NCI-H69 (cell line): ENCODE measurements at regions not wholly inside any gene's neighbourhood (a gene's known extent, or its start where the extent isn't known, plus 50 kb on each side); places are given as distances from the start of the nearest gene placed in this dataset.
"Not testable (repeated sequence)": the region's sequence is repeated elsewhere in the genome, so short reads cannot be mapped to it uniquely, and the experiment has no call there.

Experiments
- DNase-seq: peaks from one replicate; lab custom pipeline; 2025; lab: John Stamatoyannopoulos, UW

- no peak for DNase-seq
Observed at GRCh38 chrX:43225626-43226328, 430.3 kb upstream of the MAOA start.

DNA sequence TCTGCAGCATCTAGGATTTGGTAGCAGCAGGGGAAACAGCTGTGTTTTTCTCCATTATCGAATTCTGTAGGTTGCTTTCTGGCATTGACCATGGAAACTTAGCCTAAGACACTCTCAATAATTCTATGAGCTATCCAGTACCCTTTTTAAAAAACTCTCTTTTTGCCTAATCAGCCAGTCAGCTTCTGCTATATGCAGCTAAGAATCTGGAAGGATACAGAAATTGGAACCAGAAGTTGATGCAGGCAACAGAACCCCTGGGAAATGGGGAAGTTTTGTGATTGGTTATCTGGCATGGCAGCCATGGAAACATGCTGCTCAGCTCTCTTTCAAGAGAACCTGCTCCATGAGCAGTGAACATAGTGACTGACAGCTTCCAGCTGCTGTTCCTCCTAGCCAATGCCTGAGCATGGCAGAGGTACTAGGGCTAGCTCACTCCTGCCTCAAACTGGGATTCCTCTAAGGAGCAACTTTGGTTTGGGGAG lies 417.6 kb upstream of the MAOA start:
- no peak for DNase-seq

DNA sequence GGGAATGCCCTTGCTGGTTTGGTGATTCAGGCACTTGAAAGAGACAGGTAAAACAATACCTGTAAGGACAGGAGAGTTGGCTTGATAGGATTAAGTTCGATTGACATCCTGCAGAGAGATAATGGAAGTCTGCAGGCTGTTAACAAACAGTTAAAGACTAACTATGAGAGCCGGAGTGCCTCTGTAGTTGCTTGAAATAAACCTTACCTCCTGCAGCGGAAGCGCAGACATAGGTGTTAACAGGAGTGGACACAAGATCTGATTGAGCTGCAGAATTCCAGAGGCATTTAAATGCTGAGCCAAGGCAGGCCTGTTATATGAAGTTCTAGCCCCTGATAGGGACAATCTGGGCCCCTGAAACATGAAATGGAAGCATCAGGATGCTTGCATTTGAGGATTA lies 416.7 kb upstream of the MAOA start:
- DNase-seq = no peak

DNA sequence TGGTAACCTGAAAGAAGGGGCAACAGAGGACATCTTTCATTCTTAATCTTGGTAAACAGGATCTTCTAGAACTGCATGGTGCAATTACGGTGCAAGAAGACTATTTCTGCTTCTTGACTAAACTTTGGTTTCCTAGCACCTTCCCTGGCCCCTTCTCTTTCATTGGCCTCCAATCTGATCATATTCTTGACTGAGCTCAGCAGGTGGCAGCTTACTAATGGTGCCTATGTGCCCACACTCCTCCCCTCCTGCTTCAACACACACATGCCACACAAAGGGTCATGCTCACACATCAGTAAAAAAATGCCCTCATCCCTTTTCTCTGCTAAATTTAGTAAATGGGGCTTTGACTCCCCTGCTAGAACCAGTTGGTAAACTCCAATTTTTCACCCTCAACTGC lies 400.5 kb upstream of the MAOA start:
- no peak for DNase-seq

DNA sequence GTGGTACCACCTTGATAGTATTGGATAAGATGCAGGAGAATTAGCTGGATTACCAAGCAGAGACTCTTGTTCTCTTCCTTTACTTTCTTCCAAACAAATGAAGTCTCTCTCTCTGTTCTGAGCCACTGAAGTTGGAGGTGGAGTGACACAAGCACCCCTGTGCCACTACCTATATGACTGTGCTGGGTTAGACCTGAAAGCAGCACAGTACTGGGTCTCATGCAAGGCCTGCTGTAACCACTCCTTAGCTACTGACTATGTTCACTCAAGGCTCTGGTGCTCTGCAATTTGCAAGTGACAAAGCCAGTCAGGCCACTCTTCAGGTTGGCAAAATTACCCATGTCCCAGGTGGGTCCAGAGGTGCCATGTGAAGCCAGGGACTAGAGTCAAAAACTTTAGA lies 389.6 kb upstream of the MAOA start:
- DNase-seq = no peak

DNA sequence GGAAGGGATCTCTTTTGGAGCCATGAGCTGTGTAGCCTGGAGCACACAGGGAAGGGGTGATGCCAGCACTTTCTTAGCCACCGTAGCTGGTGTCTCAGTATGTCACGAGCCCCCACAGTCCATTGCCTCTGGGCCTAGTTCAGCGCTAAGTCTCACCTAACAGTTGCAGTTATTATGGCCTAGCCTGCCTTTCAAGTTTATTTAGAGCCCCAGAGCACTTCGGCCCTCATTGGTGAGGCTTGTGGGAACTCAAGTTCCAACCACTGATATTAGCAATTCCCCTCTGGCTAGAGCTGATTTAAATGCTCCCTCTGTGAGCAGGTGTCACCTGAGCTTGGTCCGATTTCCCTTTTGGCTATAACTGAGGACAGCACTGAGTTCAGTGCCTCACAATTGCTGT lies 388.4 kb upstream of the MAOA start:
- DNase-seq = no peak

DNA sequence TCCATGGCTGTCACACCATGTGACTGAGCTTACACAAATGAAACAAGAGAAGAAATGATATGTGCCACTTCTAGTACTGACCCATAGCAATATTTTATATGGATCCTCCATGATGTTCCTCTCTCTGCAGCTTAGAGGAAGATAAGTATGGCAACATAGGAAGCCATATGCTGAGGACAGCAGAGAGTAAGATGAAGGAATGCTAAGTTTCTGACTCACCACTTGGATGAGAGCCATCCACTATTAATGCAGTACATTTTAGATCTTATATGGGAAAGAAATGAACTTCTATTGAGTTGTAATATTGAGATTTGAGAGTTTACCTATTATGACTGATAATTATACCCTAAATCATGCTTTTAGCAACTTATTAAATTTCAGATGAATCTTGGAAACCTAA lies 386.9 kb upstream of the MAOA start:
- no peak for DNase-seq

- no peak for DNase-seq
Observed at GRCh38 chrX:43277879-43278278, 378.2 kb upstream of the MAOA start.

GRCh38 chrX:43278440-43278839 lies 377.7 kb upstream of the MAOA start:
- no peak for DNase-seq

DNA sequence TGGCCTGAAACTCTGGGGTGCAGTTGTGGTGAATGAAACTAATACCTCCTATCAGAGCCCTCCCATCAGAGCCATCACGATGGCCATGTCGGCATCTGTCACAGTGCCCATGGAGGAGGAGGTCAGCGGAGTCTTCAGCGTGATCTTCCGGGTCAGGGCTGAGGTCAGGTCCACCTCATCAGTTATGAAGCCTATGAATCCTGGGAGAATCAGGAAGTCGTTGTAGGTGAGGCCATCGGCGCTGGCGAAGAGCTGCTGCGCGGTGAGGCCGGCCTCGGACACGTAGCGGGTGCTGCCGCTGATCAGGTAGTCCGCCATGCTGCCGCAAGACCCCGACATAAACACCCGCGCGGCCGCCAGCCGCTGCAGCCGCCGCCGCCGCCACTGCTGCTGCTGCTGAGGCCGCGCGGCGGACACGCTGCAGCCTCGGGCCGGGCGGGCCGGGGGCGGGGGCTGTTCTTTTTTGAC lies 376.7 kb upstream of the MAOA start:
- DNase-seq = no peak

DNA sequence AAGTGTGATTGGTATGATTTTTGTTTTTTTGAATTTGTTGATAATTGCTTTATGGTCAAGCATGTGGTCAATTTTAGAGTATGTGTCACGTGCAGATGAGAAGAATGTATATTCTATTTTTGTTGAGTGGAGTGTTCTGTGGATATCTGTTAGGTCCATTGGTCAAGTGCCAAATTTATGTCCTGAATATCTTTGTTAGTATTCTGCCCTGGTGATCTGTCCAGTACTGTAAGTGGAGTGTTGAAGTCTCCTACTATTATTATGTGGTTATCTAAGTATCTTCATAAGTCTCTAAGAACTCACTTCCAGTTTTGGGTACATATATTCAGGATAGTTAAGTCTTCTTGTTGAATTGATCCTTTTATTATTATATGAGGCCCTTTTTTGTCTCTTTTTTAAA lies 372.9 kb upstream of the MAOA start:
- no peak for DNase-seq

DNA sequence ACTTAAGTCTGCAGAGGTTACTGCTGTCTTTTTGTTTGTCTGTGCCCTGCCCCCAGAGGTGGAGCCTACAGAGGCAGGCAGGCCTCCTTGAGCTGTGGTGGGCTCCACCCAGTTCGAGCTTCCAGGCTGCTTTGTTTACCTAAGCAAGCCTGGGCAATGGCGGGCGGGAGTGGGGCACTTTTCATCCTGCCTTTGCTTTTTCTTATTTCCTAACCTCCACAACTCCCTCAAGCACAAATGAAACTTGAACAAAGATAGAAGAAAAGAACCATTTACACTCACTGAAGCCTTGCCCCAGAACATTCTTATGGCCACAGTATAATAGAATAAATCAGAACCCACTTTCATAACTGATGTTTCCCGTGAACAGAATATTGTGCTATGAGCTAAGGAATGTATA lies 344.5 kb upstream of the MAOA start:
- DNase-seq = not testable (repeated sequence)

DNA sequence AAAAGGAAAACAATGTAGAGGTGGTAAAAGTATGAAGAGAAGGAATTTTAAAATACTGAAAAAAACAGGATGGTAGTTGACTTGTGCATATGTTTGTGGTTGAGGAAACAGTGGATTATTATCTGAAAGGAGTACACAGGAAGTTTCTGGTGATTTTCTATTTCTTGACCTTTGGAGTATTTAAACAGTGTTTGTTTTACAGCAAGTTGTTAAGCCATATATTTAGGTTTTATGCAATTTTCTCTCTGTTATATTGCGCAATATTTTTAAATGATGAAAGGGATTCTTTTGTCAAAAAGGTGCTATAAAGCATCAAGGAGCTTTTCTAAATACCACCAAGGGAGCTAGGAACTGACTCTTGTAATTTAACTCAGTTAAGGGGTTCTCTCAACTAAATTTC lies 343.1 kb upstream of the MAOA start:
- no peak for DNase-seq

GRCh38 chrX:43314525-43314924 lies 341.6 kb upstream of the MAOA start:
- no peak for DNase-seq

GRCh38 chrX:43315622-43316021 lies 340.5 kb upstream of the MAOA start:
- no peak for DNase-seq

- DNase-seq = no peak
Observed at GRCh38 chrX:43316146-43316545, 340.0 kb upstream of the MAOA start.

DNA sequence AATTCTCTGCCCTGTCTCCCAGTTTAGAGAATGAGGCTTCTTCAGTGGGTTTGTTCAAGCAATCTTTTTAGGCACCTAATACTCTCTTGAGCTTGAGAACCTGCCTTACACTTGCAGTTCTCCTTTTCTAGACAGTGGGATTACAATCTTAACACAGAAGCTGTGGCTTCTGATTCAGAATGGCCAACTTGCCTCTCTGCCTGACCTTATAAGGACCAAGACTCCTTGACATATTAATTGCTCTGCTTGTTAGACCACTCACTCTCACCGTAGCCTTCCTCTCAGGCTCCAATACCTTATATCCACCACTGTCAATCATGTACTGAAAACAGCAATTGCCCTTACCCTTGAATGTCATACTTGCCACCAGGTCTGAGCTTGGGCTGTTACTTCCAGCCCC lies 338.7 kb upstream of the MAOA start:
- no peak for DNase-seq

GRCh38 chrX:43328358-43328946 lies 327.6 kb upstream of the MAOA start:
- no peak for DNase-seq

DNA sequence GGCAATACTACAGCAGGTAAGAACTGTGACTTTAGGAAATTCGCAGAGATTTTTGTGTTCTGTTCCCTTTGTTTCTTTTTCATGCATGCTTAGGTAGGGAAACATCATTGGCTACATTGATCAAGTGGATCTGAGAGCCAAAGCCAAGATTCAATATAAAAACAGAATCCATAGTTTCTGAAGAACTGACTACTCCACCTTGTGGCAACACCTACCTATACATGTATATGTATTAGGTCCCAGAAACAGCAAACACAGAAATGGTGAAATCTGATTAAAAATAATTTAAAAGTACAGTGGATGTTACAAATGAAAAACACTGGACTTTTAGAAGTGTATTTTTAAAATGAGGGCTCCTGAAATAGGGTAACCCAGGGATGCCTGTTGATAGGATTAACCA lies 322.6 kb upstream of the MAOA start:
- no peak for DNase-seq

GRCh38 chrX:43345166-43345565 lies 310.9 kb upstream of the MAOA start:
- no peak for DNase-seq

DNA sequence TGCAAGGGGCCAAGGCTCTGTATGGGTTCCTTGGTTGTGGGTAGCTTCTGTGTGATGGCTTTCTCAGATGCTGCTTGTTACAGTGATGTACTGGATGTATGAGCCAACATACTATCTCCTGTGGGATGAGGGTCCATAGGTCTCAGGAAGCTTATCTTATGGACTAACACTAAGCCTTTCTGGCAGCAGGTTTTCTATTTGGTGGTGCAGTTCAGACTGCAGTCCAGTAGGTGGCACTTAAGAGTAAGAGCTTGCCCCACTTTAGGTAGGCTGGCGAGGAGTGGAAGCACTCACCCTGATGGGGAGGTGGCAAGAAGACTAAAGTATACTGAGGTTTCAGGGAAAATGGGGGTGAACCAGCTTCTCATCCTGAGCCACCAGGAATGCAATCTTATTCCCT lies 306.7 kb upstream of the MAOA start:
- DNase-seq = peak; percentile 1

GRCh38 chrX:43350935-43351334 lies 305.2 kb upstream of the MAOA start:
- no peak for DNase-seq

GRCh38 chrX:43357741-43358140 lies 298.4 kb upstream of the MAOA start:
- DNase-seq = no peak

GRCh38 chrX:43373032-43373431 lies 283.1 kb upstream of the MAOA start:
- no peak for DNase-seq
